ENCODE measurements at regions not wholly inside any gene's neighbourhood (a gene's known extent, or its start where the extent isn't known, plus 50 kb on each side); places are given as distances from the start of the nearest gene placed in this dataset.

DNA sequence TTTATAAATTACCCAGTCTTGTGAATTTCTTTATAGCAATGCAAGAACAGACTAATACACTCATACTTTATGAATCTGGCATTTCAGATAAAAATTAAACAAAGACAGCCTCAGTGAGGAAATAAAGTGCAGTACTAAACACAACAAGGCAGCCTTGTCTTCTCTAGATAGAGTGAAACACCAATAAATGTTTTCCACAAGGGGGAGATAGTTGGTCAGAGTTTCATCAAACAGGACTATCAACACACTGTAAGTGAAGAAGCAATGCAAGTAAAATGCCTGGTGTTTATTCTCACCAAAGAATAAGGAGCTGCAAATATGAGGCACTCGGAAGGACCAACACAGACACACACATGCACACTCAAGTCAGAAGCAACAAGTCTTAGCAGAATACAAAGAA, 62.8 kb downstream of the FAM9B start:
- no peak for DNase-seq

DNA sequence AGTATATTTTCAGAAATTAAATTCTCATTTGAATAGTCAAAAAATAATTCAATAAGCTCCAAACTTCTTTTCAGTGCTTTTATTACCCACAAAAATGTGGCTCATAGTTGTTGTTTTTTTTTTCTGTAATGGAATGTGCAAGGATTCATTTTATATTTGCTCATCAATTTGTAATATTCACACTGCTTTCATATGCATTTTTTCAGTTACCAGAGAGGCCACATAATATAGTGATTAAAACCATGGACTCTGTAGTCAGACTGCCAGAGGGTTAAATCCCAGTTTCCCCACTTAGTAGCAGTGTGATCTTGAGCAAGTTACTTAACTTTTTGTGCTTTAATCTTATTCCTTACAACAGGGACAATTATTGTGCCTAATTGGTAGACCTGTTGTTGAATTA, 64.5 kb downstream of the FAM9B start:
- DNase-seq = no peak

- no peak for DNase-seq
These were observed 66.5 kb downstream of the FAM9B start for GRCh38 chrX:8967461-8967860.

- DNase-seq = no peak
These were observed 72.9 kb downstream of the FAM9B start for GRCh38 chrX:8960957-8961468.

- DNase-seq = no peak
These were observed 78.4 kb downstream of the FAM9B start for GRCh38 chrX:8955511-8955910.

GRCh38 chrX:8946563-8946962, 87.4 kb downstream of the FAM9B start:
- DNase-seq = no peak

GRCh38 chrX:8939322-8939721, 94.6 kb downstream of the FAM9B start:
- no peak for DNase-seq

DNA sequence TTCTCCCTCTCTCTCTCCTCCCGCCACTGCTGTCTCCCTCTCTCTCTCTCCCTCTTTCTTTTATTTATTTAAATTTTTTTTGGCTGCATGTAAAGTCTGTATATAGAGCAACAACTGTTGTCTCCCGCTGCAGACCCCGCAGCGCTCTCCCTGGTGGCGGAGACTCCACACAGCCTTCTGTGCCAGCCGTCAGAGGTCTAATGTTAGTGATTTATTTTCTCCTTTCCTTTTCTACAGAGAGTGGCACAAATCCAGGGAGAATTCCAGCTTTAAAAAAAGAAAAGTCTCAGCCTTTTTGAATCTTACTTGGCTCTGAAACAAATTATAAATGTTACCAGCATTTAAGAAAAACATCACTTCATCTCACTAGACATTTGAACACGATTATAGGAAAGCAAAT, 106.2 kb downstream of the FAM9B start:
- no peak for DNase-seq

DNA sequence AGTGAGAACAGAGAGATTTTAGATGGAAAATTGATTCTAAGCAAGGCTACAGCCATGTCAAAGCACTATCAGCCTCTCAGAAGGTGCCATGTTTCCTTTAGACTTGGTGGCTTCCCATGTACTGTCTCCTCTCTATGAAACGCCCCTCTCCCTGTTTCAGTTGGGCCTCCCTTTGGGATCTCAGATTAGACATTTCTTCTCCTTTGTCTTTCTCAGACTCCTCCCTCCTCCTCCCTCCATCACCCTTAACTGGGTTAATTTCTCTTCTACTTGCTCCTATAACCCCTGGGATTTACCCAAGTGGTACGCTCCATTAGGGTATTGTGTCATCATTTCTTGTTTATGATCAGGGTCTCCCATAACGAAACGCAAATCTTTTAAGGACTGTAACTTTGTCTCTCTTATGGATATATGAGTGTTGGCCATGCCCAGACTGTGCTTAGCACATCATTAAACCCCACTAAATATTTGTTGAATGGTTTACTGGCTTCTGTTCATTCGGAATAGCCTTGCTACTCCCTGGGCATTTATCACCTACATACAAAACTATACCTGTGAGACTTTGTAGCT, 106.8 kb downstream of the FAM9B start:
- no peak for DNase-seq

- no peak for DNase-seq
These were observed 112.3 kb downstream of the FAM9B start for GRCh38 chrX:8921615-8922014.

DNA sequence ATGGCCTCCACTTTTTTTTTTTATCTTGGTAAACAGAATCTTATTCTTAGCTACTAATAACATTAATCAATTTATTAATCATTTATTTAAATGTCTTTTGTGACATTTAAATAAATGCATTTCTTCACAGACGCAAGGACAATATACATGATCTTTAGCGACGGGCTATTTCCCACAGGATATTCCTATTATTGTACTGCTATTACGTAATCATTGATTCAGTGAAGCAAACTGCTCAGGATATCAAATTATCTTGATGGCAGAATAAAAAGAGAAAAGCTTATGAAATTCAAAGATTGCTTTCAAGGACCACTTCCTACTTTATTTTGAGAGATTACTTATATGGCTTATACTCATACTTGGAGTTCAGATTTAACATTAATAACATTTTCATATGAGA, 114.1 kb downstream of the FAM9B start:
- DNase-seq = no peak

- no peak for DNase-seq
These were observed 115.5 kb upstream of the FAM9A start for GRCh38 chrX:8916697-8917096.

DNA sequence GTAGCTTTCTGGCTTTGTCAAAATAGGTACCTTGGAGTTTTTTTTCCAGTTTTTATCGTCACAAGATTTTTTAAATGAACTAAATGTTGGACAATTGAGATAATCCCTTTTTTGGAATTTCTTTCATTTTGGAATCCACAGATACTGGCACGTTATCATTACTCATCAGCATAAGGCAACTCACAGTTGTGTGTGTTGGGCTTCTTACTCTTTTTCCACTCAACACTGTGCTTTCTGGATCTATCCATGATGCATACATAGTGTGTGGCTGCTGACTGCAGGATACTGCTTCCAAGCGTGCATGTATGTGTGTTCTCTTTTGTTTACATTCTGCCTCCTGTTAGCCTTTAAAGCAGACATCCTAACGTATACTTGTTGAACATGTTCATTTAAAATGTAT, 113.5 kb upstream of the FAM9A start:
- no peak for DNase-seq

DNA sequence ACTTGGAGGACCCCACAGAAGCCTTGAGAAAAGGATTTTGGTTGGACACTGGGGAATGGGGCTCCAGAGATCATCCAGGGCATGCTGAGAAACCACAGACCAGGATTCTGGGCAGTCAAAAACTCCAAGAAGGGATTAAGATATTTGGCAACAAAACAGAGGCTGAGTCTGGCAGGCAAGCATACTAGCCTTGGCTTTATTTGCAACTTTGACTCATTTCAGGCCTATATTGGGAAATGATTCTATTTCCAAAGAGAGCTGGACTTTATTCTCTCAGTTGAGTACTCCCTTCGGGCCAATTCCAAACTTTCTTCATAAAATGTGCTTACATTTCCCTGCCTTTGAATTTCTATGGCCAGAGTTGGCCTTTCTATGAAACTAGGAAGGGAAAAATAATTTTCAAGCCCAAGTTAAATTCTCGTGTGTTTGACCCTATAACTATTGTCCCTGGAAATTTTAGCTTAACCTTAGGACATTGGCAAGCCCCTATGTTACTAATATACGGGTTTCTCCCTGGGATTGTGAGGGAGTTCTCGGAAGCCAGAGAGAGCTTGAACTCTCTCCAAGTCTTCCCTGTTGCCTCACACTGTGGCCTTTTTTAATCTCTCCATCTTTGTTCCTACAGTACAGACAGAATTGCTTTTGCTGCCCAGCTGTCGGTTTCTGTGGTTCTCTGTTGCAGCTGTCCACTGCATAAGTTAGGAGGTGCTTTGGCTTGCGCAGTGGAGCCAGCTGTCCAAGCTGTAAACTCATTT, 112.6 kb upstream of the FAM9A start:
- no peak for DNase-seq

DNA sequence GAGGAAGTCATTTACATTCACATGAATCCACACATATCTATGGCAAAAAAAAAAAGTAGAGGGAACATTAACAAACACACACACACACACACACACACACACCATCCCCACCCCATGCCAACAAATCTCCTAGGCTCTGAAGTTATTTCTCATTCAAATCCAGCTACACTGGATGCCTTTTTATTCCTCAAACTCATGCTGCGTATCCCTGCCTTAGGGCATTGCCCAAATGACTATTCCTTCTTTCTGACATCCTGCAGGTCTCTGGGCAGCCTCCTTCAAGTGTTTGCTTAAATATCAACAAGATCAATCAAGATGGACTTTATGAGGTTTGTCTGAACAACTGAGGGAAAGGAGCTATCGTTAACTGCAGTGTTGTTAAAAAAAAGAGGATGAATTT, 106.5 kb upstream of the FAM9A start:
- DNase-seq = no peak

DNA sequence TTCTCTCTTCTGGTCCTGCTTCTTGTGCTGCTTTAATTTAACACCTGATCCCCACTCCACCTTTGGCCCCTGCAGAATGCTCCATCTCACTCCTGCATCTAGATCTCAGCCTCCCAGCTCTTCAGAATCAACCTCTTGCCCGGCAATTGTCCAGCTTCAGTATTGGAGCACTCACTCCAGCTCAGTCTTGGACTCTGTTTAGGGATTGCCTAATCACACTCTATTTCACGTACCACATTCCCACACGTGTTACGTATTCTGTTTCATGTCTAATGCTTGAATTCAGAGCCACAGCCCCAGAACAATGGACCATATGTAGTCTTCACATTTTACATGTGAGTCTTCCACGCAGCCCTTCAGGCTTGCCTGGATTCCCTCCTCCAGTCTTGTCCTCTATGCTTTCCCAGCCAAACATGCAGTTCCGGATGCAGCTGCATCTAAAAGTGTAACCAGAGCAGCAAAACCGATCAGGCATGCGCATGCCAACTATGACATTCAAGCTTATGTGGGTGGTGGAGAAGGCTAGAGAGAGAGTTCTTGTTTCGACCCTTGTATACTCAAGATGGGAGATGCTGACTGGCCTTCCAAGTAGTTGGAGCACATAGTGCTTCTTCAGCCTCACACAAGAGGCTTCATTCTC, 105.2 kb upstream of the FAM9A start:
- no peak for DNase-seq

GRCh38 chrX:8897259-8897658, 96.1 kb upstream of the FAM9A start:
- DNase-seq = no peak

DNA sequence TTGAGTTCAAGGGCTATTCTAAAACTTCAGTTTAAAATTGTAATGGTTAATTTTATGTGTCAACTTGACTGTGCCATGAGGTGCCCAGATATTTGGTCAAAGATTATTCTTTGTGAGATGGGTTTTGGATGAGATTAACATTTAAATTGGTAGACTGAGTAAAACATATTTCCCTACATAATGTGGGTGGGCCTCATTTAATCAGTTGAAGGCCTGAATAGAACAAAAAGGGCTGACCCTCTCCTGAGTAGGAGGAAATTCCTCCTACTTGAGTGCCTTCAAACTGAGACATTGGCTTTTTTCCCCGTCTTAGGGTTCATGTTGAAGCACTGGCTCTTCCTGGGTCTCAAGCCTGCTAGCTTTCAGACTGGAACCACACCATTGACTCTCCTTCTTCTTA, 89.6 kb upstream of the FAM9A start:
- no peak for DNase-seq

DNA sequence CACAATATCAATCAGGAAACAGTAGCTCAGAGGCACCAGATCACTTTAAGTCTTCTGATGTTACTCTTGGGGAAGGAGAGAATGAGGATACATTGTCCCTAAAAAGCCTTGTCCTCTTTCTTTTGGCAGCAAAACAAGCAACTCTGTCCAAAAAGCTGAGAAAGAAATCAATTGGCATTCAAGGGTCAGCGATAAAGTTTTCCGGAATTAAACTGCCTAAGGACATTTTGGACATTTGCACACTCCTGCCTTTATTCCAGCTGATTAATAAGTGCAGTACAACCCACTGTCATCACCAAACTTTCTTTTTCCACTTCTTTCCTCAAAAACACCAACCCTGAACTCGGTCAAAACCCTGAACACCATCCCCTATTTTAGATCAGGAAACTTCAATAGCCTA, 85.8 kb upstream of the FAM9A start:
- no peak for DNase-seq

DNA sequence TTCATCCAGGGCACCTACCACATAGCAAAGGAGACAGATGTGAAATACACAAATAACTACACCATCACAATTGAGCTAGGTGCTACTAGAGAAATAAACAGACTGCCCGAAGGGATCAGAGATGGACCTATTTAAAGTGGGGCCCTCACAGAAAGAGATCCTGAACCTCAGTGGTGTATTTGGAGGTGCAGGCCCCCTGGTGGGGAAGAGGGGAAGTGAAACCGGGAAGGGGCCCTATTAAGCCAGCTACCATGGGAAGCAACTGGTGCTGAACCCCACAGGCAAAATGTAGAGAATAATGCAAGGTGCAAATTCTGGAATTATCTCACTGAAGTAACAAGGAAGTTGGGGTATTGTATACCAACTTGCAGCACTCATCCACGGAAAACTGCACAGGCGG, 78.6 kb upstream of the FAM9A start:
- peak in 1 of 4 experiments; percentile 0 for DNase-seq

DNA sequence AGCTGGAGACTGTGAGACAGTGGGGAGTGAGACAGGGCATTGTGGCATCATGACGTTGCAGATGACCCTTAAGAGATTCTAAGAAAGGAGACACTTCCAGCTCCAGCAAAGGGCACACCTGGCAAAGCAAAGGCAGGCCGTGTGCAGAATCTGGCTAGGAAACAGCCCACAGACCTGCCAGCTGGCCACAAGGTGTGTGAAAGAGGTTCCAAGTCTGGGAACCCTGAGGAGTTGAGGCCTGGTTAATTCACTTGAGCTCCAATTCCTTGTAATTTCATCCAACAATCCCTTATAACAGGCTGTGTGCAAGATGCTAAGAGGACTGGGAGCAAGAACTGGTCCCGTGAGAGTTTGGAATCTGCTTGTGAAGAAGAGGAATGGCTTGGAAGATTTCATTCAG, 72.8 kb upstream of the FAM9A start:
- DNase-seq = no peak

GRCh38 chrX:8873102-8873501, 71.9 kb upstream of the FAM9A start:
- DNase-seq = no peak

DNA sequence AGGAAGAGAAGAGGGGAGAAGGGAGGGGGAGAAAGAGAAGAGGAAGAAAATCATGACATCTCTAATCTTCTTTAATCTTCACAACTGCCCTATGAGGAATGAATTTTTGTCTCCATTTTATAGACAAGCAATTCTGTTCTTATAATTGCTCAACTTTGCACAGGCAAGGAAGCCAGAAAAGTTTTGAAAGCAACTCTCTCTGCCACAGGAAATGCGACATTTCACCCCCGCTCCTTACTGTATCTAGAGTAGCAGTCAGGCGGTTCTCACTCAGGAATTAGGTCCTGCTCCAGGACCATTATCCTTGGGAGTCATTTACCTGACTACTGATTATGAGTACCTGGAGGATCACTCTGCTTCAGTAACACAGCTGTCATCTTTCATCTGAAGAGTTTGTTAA, 69.2 kb upstream of the FAM9A start:
- no peak for DNase-seq

- no peak for DNase-seq
These were observed 68.6 kb upstream of the FAM9A start for GRCh38 chrX:8869812-8870211.
